ENCODE measurements at regions not wholly inside any gene's neighbourhood (a gene's known extent, or its start where the extent isn't known, plus 50 kb on each side); places are given as distances from the start of the nearest gene placed in this dataset.

- no peak overlapping the region for H3K27ac ChIP-seq (ENCODE audit: low read length)
- no peak overlapping the region for H3K4me2 ChIP-seq (ENCODE audit: low read length)
- no peaks in the 10 kb centered on the region for H3K9me3 ChIP-seq (ENCODE audit: low read length)
- TF ChIP-seq RAD21 (conservative IDR thresholded peaks at IDR 0.05) = no peak
- no peak for TF ChIP-seq POLR2AphosphoS5 (IDR thresholded peaks at IDR 0.05)
- TF ChIP-seq, protein P1, sequence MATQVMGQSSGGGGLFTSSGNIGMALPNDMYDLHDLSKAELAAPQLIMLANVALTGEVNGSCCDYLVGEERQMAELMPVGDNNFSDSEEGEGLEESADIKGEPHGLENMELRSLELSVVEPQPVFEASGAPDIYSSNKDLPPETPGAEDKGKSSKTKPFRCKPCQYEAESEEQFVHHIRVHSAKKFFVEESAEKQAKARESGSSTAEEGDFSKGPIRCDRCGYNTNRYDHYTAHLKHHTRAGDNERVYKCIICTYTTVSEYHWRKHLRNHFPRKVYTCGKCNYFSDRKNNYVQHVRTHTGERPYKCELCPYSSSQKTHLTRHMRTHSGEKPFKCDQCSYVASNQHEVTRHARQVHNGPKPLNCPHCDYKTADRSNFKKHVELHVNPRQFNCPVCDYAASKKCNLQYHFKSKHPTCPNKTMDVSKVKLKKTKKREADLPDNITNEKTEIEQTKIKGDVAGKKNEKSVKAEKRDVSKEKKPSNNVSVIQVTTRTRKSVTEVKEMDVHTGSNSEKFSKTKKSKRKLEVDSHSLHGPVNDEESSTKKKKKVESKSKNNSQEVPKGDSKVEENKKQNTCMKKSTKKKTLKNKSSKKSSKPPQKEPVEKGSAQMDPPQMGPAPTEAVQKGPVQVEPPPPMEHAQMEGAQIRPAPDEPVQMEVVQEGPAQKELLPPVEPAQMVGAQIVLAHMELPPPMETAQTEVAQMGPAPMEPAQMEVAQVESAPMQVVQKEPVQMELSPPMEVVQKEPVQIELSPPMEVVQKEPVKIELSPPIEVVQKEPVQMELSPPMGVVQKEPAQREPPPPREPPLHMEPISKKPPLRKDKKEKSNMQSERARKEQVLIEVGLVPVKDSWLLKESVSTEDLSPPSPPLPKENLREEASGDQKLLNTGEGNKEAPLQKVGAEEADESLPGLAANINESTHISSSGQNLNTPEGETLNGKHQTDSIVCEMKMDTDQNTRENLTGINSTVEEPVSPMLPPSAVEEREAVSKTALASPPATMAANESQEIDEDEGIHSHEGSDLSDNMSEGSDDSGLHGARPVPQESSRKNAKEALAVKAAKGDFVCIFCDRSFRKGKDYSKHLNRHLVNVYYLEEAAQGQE (IDR thresholded peaks at IDR 0.05; ENCODE audit: borderline replicate concordance) = no peak
- no peak for TF ChIP-seq EZH2 (IDR thresholded peaks at IDR 0.05; ENCODE audit: borderline replicate concordance, insufficient read depth, low read length, poor library complexity, severe bottlenecking)
- no peak for TF ChIP-seq TAF1 (IDR thresholded peaks at IDR 0.05; ENCODE audit: low read depth)
- TF ChIP-seq SMC3 (conservative IDR thresholded peaks at IDR 0.05; ENCODE audit: poor library complexity) = no peak
- no peak for TF ChIP-seq CTCF (IDR thresholded peaks at IDR 0.05; ENCODE audit: poor library complexity, severe bottlenecking)
- no peak for TF ChIP-seq EP300 (conservative IDR thresholded peaks at IDR 0.05; ENCODE audit: poor library complexity, severe bottlenecking)
- TF ChIP-seq MXI1 (conservative IDR thresholded peaks at IDR 0.05; ENCODE audit: poor library complexity, severe bottlenecking) = no peak
- no peaks in the 10 kb centered on the region for H3K79me2 ChIP-seq (replicated peaks; ENCODE audit: insufficient read depth, low read length)
- H3K27me3 ChIP-seq (ENCODE audit: insufficient read depth, low read depth, low read length) = no peaks in the 10 kb centered on the region
- no peaks in the 10 kb centered on the region for H3F3A ChIP-seq (ENCODE audit: insufficient read depth, low read length, poor library complexity, severe bottlenecking)
- no peaks in the 10 kb centered on the region for H4K20me1 ChIP-seq (ENCODE audit: insufficient read depth)
- H3K9me2 ChIP-seq (ENCODE audit: insufficient read depth, low read length) = no peaks in the 10 kb centered on the region
- no peak overlapping the region for H3K4me3 ChIP-seq (ENCODE audit: low read length)
- H2AFZ ChIP-seq (ENCODE audit: low read depth, low read length) = no peak overlapping the region
- no peak overlapping the region for H3K9ac ChIP-seq (ENCODE audit: low read length)
- H3K36me3 ChIP-seq (ENCODE audit: insufficient read depth, low read length) = no peaks in the 10 kb centered on the region
Measured at GRCh38 chr5:167122267-167122666, 1169.2 kb upstream of the WWC1 start.

- no peak overlapping the region for H3K4me3 ChIP-seq (ENCODE audit: low read length)
- H2AFZ ChIP-seq (ENCODE audit: low read depth, low read length) = no peak overlapping the region
- TF ChIP-seq POLR2AphosphoS5 (IDR thresholded peaks at IDR 0.05) = no peak
- TF ChIP-seq TAF1 (IDR thresholded peaks at IDR 0.05; ENCODE audit: low read depth) = no peak
- no peak for TF ChIP-seq EP300 (conservative IDR thresholded peaks at IDR 0.05; ENCODE audit: poor library complexity, severe bottlenecking)
- no peak for TF ChIP-seq MXI1 (conservative IDR thresholded peaks at IDR 0.05; ENCODE audit: poor library complexity, severe bottlenecking)
- no peak for TF ChIP-seq RAD21 (conservative IDR thresholded peaks at IDR 0.05)
- H4K20me1 ChIP-seq (ENCODE audit: insufficient read depth) = no peaks in the 10 kb centered on the region
- H3K4me2 ChIP-seq (ENCODE audit: low read length) = no peak overlapping the region
- no peaks in the 10 kb centered on the region for H3K9me3 ChIP-seq (ENCODE audit: low read length)
- H3K79me2 ChIP-seq (replicated peaks; ENCODE audit: insufficient read depth, low read length) = no peaks in the 10 kb centered on the region
- no peaks in the 10 kb centered on the region for H3K36me3 ChIP-seq (ENCODE audit: insufficient read depth, low read length)
- no peak overlapping the region for H3K27ac ChIP-seq (ENCODE audit: low read length)
- no peaks in the 10 kb centered on the region for H3K9me2 ChIP-seq (ENCODE audit: insufficient read depth, low read length)
- no peak overlapping the region for H3K9ac ChIP-seq (ENCODE audit: low read length)
- no peaks in the 10 kb centered on the region for H3F3A ChIP-seq (ENCODE audit: insufficient read depth, low read length, poor library complexity, severe bottlenecking)
- no peaks in the 10 kb centered on the region for H3K27me3 ChIP-seq (ENCODE audit: insufficient read depth, low read depth, low read length)
Measured at GRCh38 chr5:167123126-167123525, 1168.3 kb upstream of the WWC1 start.
